HG02798 (cell line): ENCODE measurements at regions not wholly inside any gene's neighbourhood (a gene's known extent, or its start where the extent isn't known, plus 50 kb on each side); places are given as distances from the start of the nearest gene placed in this dataset.
"Not testable (repeated sequence)": the region's sequence is repeated elsewhere in the genome, so short reads cannot be mapped to it uniquely, and the experiment has no call there.

Source experiments
- ATAC-seq: cut with Tn5 transposase; IDR thresholded peaks from one replicate; pipeline ENCODE4 v1.9.1; 2021; ENCODE audit warnings: mild to moderate bottlenecking; ENCODE audit not compliant: unreplicated experiment, poor library complexity

DNA sequence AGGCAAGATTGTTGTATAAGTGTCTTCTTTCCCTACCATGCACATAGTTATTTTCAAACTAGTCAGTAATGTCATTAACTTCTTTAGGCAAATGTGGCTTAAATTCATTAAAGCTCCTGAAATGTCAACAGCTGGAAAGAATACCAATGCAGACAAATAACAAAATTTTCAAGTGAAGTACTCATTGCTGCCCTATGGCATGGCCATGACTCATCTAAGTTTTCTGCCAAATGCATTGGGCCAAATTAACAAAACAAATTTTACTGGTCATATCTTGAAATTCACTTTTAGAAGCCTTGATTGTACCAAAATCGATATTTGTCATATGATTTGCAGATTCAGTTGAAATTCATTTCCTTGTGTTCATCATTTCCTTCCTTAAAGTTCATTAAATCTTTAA, 915.9 kb downstream of the SLC6A15 start:
- ATAC-seq = no peak

DNA sequence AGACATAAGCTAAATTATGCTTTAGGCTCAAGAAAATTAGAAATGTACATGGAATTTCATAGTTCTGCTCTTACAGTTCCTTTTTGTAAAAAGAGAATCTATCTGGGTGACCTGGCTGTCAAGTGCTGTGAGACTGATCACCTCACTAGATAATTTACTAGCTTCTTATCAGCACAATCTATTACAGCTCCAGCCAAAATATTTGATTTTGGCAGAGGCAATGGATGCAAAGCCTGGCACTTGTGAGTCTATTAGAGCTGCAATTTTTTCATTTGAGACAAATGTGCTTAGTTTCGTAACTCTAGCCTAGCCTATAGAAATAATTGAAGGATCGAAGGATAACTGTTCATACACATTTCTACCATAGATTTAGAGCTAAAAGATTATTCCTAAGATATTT, 927.5 kb downstream of the SLC6A15 start:
- no peak for ATAC-seq

DNA sequence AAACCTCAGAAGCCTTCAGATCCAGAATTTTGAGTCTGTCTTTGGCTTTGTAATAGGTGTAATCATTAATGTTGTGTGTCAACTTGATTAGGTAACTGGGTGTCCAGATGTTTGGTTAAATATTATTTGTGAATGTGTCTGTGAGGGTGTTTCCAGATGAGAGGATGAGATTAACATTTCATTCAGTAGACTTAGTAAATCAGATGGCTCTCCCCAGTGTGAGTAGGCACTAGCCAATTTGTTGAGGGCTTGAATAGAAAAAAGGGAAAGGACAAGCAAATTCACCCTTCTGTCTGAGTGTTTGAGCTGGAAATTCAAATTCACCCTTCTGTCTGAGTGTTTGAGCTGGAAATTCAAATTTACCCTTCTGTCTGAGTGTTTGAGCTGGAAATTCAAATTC, 932.2 kb downstream of the SLC6A15 start:
- ATAC-seq = no peak

DNA sequence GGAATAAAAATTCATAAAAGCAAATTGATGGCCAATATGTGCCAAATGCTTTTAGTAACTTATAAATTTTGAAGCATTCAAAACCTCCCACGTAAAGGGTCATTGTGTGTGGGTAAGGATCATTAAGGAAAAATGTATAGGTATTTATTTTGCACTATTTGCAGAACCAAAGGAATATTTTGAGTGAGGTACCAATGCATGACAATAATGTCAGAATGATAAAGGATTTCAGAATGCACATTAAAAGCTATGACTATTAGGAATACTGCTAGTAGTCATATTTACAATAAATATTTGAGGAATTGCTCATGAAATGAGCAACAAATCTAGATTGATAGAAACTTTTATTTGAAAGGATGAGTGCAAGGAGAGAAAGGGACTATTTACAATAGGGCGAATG, 932.8 kb downstream of the SLC6A15 start:
- ATAC-seq = no peak

DNA sequence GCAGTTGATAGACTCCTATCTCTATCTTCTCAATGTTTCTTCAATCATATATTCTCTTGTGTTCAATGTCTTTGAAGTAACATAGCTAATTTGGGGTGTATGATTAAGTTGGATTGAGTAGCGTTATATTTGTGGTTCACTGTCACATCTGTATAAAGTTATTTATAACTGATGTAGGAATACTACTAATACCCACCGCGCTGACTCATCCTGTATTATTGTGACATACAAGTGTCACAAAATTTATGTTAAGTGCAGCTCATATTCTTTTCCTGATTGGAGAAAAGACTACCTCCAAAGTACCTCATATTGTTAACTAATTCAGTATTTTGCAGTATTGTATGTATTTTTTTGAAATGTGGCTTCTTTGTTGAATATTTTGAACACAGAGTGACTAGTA, 940.8 kb downstream of the SLC6A15 start:
- no peak for ATAC-seq

DNA sequence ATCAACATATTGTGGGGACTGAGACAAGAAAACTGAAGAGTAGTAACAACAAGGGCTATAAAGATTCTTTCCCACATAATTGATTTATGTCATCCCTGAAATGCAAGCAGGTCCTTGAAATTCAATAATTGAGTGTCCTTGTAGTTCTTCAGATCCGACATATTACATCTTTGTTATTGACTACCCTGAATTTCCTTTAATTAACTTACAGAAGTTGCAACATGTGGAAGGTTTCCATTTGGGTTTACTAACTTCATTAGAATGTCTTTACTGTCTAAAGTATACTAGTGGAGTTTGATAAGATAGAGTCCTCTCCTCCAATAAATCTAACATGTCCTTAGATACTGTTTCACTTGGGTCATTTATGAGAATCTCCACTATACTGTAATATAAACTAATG, 951.8 kb downstream of the SLC6A15 start:
- no peak for ATAC-seq

GRCh38 chr12:83958997-83959396, 953.6 kb downstream of the SLC6A15 start:
- peak; percentile 66 for ATAC-seq

GRCh38 chr12:83954956-83955601, 957.5 kb downstream of the SLC6A15 start:
- no peak for ATAC-seq

DNA sequence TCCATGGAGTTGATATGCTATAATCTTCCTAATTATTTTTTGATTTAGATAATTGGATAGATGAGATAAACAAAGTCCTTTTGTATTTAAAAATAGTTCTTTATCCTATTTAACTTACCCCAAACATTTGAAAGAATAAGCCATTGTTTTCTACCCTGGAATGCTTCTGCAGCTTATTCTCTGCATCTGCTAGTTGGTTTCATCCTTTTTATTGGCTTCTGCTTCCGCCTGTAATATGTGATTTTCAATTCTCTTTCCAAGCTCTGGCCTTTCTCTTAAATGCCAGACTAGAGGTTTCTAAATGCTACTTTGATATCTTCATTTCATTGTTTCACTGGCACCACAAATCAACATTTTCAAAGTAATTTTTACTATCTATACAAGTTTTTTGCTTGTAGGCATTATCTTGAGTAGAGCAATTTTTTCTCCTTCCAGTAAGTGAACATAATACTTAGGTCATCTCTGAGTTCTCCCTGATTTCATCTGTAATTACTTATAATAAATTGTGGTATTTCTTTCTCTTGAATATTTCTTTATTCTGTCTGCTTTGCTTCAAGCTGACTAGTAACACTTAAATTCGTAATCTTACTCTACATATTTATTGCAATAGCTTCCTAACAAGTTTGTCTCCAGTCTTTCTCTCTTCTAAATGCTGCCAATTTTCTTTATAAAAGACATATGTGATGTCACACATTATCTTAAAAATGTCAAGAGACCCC, 958.4 kb downstream of the SLC6A15 start:
- no peak for ATAC-seq

DNA sequence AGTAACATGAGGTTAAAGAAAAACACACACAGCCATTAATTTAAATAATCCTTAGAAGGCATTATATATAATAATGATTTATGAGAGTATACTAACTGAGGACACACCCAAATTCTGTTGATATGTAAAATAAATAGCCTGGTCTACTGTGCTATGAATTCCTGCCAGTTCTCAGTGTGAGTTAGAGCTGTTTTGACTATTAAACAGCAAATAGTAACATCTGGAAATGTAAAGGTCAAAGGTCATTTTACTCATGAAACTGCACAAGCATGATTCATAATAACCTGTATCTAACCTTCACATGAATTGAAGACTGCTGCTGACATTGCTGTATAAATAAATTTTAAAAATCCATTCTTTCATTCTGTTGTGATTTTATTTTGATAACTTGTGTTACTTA, 966.7 kb downstream of the SLC6A15 start:
- no peak for ATAC-seq

GRCh38 chr12:83939718-83940117, 972.9 kb downstream of the SLC6A15 start:
- no peak for ATAC-seq

GRCh38 chr12:83933615-83934014, 979.0 kb downstream of the SLC6A15 start:
- ATAC-seq = no peak

DNA sequence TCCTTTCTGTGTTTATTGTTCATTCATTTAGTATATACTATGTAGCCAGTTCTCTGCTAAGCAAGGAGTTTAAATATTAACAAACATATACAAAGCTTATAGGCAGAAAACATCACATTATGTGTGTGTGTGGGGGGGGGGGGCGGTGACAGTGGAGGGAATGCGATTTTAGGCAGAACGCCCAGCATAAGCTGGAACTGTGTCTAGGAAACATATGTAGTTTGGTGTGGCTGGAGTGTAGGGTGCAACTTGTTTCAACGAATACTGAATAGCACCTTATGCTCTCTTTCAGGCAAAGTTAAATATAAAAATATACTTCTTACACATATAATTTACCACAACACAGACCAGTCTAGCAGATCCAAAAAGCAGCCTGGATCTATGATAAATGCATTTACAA, 980.6 kb downstream of the SLC6A15 start:
- ATAC-seq = no peak

GRCh38 chr12:83931451-83931850, 981.1 kb downstream of the SLC6A15 start:
- ATAC-seq = no peak

DNA sequence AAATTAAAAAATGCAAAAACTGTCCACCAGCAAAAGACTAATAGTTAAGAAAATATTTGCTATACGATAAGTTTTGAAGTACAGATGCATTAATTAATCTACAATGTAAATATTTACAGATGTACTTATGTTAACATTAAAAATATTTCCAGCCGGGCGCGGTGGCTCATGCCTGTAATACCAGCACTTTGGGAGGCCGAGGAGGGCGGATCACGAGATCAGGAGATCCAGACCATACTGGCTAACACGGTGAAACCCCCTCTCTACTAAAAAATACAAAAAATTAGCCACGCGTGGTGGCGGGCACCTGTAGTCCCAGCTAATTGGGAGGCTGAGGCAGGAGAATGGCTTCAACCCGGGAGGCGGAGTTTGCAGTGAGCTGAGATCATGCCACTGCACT, 982.8 kb downstream of the SLC6A15 start:
- not testable (repeated sequence) for ATAC-seq

- no peak for ATAC-seq
Observed at GRCh38 chr12:83920821-83921547, 991.6 kb downstream of the SLC6A15 start.

DNA sequence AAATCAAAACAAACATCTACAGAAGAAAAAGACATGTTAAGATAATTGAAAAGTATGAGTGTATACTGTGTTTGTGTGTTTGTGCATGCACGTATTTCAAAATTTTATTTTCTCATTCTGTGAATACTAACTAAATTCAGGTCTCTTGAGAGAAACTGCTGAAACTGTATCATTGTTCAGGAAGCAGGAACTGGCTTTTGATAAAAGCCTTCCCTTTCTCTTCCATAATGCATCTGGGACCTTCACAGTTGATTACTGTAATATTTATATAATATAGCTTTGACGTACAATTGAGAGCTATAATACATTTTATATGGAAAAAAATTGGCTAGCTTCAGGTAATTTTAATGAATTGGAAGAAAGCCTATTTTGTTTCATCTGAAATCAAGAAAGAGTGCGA, 993.5 kb downstream of the SLC6A15 start:
- ATAC-seq = no peak

GRCh38 chr12:83904175-83904574, 1008.4 kb downstream of the SLC6A15 start:
- ATAC-seq = no peak

DNA sequence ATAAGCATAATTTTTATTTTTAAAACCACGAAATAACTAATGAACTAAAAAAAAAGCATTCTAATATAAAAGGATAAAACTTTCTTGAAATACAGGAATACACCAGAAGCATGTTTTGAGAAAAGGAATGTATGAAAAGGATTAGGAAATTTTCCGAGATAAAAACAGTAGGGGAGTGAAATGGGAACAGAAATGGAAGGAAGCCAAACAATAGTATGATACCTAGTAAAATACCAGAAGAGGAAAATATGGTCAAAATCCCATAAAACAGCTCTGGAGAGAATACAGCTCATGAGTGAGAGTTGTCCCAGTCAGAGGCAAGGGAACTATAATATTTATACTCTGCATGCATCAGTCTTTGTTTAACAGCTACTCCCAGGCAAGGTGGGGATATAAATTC, 1016.2 kb downstream of the SLC6A15 start:
- no peak for ATAC-seq

- ATAC-seq = no peak
Observed at GRCh38 chr12:83893101-83893500, 1019.5 kb downstream of the SLC6A15 start.

DNA sequence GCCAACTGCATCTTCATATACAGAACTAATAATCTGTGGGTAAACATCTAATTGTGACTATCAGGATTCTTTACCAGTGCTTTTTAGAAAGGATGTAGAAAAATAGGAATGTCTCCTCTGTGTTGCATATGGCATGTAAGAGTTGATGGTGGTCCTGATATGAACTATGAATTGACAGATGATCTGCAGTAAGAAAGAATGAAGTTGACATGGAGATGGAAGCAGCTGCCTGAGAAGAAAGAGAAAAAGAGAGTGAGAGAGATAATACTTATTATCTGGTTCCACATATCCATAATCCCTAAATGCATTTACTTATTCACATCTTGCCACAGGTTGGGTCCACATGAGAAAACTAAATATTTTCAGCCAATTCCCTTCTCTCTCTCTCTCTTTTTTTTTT, 1022.9 kb downstream of the SLC6A15 start:
- ATAC-seq = no peak

- no peak for ATAC-seq
Observed at GRCh38 chr12:83886479-83886878, 1026.1 kb downstream of the SLC6A15 start.
